Hepatocyte (in vitro differentiated cells): ENCODE measurements at regions not wholly inside any gene's neighbourhood (a gene's known extent, or its start where the extent isn't known, plus 50 kb on each side); places are given as distances from the start of the nearest gene placed in this dataset.
"Not testable (repeated sequence)": the region's sequence is repeated elsewhere in the genome, so short reads cannot be mapped to it uniquely, and the experiment has no call there.

Source experiments
- DNase-seq: peaks from one replicate; pipeline ENCODE4 v3.0.0-alpha.2; 2016; ENCODE audit warnings: low spot score
- H2AFZ ChIP-seq: fragments of 200-600 bp; sonication (generic); 2 replicates; pipeline ENCODE4 v1.6.0; 2016; ENCODE audit warnings: antibody characterized with exemption, mild to moderate bottlenecking
- H3K27ac ChIP-seq: fragments of 200-600 bp; sonication (generic); 2 replicates; pipeline ENCODE4 v1.5.1; 2016; ENCODE audit warnings: mild to moderate bottlenecking
- H3K27me3 ChIP-seq: fragments of 200-600 bp; sonication (generic); 2 replicates; pipeline ENCODE4 v1.6.1; 2016
- H3K36me3 ChIP-seq: fragments of 200-600 bp; sonication (generic); replicated peaks from 2 replicates; pipeline ENCODE4 v1.5.1; 2016; ENCODE audit warnings: low read depth; ENCODE audit not compliant: insufficient read depth
- H3K4me1 ChIP-seq: fragments of 200-600 bp; sonication (generic); 2 replicates; pipeline ENCODE4 v1.5.1; 2016; ENCODE audit warnings: mild to moderate bottlenecking, moderate library complexity; ENCODE audit not compliant: insufficient read depth
- H3K4me2 ChIP-seq: fragments of 200-600 bp; sonication (generic); 2 replicates; pipeline ENCODE4 v1.6.0; 2016
- H3K4me3 ChIP-seq: fragments of 200-600 bp; sonication (generic); 2 replicates; pipeline ENCODE4 v1.5.1; 2016; ENCODE audit warnings: mild to moderate bottlenecking
- H3K79me2 ChIP-seq: fragments of 200-600 bp; sonication (generic); 2 replicates; pipeline ENCODE4 v1.6.0; 2017; ENCODE audit warnings: mild to moderate bottlenecking
- H3K9me2 ChIP-seq: fragments of 200-600 bp; sonication (generic); replicated peaks from 2 replicates; pipeline ENCODE4 v1.6.0; 2017; ENCODE audit warnings: mild to moderate bottlenecking; ENCODE audit not compliant: insufficient read depth
- H3K9me3 ChIP-seq: fragments of 200-600 bp; sonication (generic); 2 replicates; pipeline ENCODE4 v1.5.1; 2016; ENCODE audit warnings: low read depth, mild to moderate bottlenecking
- H4K20me1 ChIP-seq: fragments of 200-600 bp; sonication (generic); 2 replicates; pipeline ENCODE4 v1.6.0; 2016; ENCODE audit warnings: mild to moderate bottlenecking; ENCODE audit not compliant: insufficient read depth, poor library complexity, severe bottlenecking
- CTCF ChIP-seq: fragments of 200-600 bp; sonication (generic); IDR thresholded peaks from 2 replicates; pipeline ENCODE4 v1.5.1; 2016; ENCODE audit warnings: antibody characterized with exemption, mild to moderate bottlenecking; ENCODE audit not compliant: poor library complexity
- EZH2 ChIP-seq: fragments of 200-600 bp; sonication (generic); IDR thresholded peaks from 2 replicates; pipeline ENCODE4 v1.6.1; 2016; ENCODE audit warnings: antibody characterized with exemption, mild to moderate bottlenecking, borderline replicate concordance
- EZH2phosphoT487 ChIP-seq: fragments of 200-600 bp; sonication (generic); IDR thresholded peaks from one replicate; pipeline ENCODE4 v1.6.1; 2018; ENCODE audit warnings: antibody characterized with exemption, mild to moderate bottlenecking, low read depth, moderate library complexity; ENCODE audit not compliant: unreplicated experiment, severe bottlenecking
- WGBS: methylation state at CpG from one replicate; pipeline ENCODE4 v1.1.6; 2016; ENCODE audit warnings: low lambda C conversion rate; ENCODE audit errors: missing lambda C conversion rate; 5-methylcytosine and 5-hydroxymethylcytosine counted together

GRCh38 chr2:140076164-140076563 lies 1296.0 kb upstream of the NXPH2 start:
- no peaks in the 10 kb centered on the region for H3K9me3 ChIP-seq
- H3K9me2 ChIP-seq: no peaks in the 10 kb centered on the region
- no peaks in the 10 kb centered on the region for H3K27me3 ChIP-seq
- H3K4me2 ChIP-seq: no peak overlapping the region
- 95% methylated on average over 2 of the region's 2 CpGs for WGBS
- DNase-seq: no peak
- no peak overlapping the region for H2AFZ ChIP-seq
- no peak overlapping the region for H3K4me3 ChIP-seq
- H4K20me1 ChIP-seq: no peaks in the 10 kb centered on the region
- no peaks in the 10 kb centered on the region for H3K4me1 ChIP-seq
- TF ChIP-seq EZH2phosphoT487: no peak
- no peak overlapping the region for H3K27ac ChIP-seq
- no peaks in the 10 kb centered on the region for H3K79me2 ChIP-seq
- H3K36me3 ChIP-seq: no peaks in the 10 kb centered on the region

GRCh38 chr2:140073763-140074162 lies 1293.6 kb upstream of the NXPH2 start:
- 94% methylated on average over 22 of the region's 30 CpGs for WGBS
- H3K79me2 ChIP-seq: not testable (repeated sequence)

GRCh38 chr2:140067661-140068060 lies 1287.5 kb upstream of the NXPH2 start:
- Histone ChIP-seq H3K79me2 (no peaks in the 10 kb centered on the region), H3K9me2 (no peaks in the 10 kb centered on the region), H3K4me3 (no peak overlapping the region), H3K4me1 (no peaks in the 10 kb centered on the region), H3K27me3 (no peaks in the 10 kb centered on the region), H3K36me3 (no peaks in the 10 kb centered on the region), H4K20me1 (no peaks in the 10 kb centered on the region), H3K27ac (no peak overlapping the region), H2AFZ (no peak overlapping the region), H3K4me2 (no peak overlapping the region), H3K9me3 (no peaks in the 10 kb centered on the region)
- DNase-seq: no peak
- WGBS: 94% methylated on average over 1 of the region's 1 CpG
- TF ChIP-seq EZH2phosphoT487 (no peak), EZH2 (no peak), CTCF (no peak)

More at GRCh38 chr2:140073763-140074162, 1293.6 kb upstream of the NXPH2 start:
- H3K27ac ChIP-seq, H3K4me2 ChIP-seq, H3K9me2 ChIP-seq, DNase-seq, H3K36me3 ChIP-seq, H3K27me3 ChIP-seq, H3K4me1 ChIP-seq, H2AFZ ChIP-seq, H3K4me3 ChIP-seq, H3K9me3 ChIP-seq, H4K20me1 ChIP-seq: not testable (repeated sequence)

GRCh38 chr2:140064243-140064642 lies 1284.1 kb upstream of the NXPH2 start:
- no peak overlapping the region for H2AFZ ChIP-seq
- TF ChIP-seq EZH2phosphoT487 (no peak), EZH2 (no peak), CTCF (no peak)
- DNase-seq: no peak
- H3K4me3 ChIP-seq: no peak overlapping the region
- no peaks in the 10 kb centered on the region for H3K27me3 ChIP-seq
- H3K4me2 ChIP-seq: no peak overlapping the region
- no peaks in the 10 kb centered on the region for H3K9me2 ChIP-seq
- H3K27ac ChIP-seq: no peak overlapping the region
- 96% methylated on average over 1 of the region's 1 CpG for WGBS
- no peaks in the 10 kb centered on the region for H3K9me3 ChIP-seq
- no peaks in the 10 kb centered on the region for H3K4me1 ChIP-seq
- no peaks in the 10 kb centered on the region for H3K79me2 ChIP-seq
- no peaks in the 10 kb centered on the region for H3K36me3 ChIP-seq
- no peaks in the 10 kb centered on the region for H4K20me1 ChIP-seq
